Adrenal gland (tissue), 9 donors: ENCODE measurements at regions not wholly inside any gene's neighbourhood (a gene's known extent, or its start where the extent isn't known, plus 50 kb on each side); places are given as distances from the start of the nearest gene placed in this dataset.
"Not testable (repeated sequence)": the region's sequence is repeated elsewhere in the genome, so short reads cannot be mapped to it uniquely, and the experiment has no call there.

ENCODE experiments used
- DNase-seq, 7 donors: peaks; one replicate each; pipeline ENCODE4 v3.0.0-alpha.2; 2019 to 2020
- H3K27ac ChIP-seq, 5 donors: fragments of 200-600 bp; sonication (generic) in 4 of 5; 1 replicate in 3 of 5; 2 replicates in 2 of 5; pipeline versions ENCODE4 v1.5.1 to v1.8.0; 2016 to 2020; ENCODE audit warnings: mild to moderate bottlenecking in 1 of 5
- H3K27me3 ChIP-seq: fragments of 200-600 bp; 2 replicates; pipeline ENCODE4 v1.8.0; 2021
- H3K36me3 ChIP-seq, 2 donors: fragments of 200-600 bp; replicated peaks in 1 of 2; 1 replicate in 1 of 2; 2 replicates in 1 of 2; pipeline versions ENCODE4 v1.5.1 to v1.8.0; 2018 to 2022
- H3K4me1 ChIP-seq, 2 donors: fragments of 200-600 bp; replicated peaks in 1 of 2; 1 replicate in 1 of 2; 2 replicates in 1 of 2; pipeline versions ENCODE4 v1.5.1 to v1.8.0; 2018 to 2021
- H3K4me3 ChIP-seq, 4 donors: fragments of 200-600 bp; sonication (generic) in 3 of 4; one replicate each; pipeline ENCODE4 v1.5.1; 2016 to 2018
- H3K9me3 ChIP-seq, 3 donors: fragments of 200-600 bp; sonication (generic) in 1 of 3; replicated peaks in 1 of 3; 1 replicate in 2 of 3; 2 replicates in 1 of 3; pipeline versions ENCODE4 v1.5.1 to v1.8.0; 2016 to 2021
- CTCF ChIP-seq, 6 experiments: fragments of 450-650 bp in 4 of 6; fragments of 200-600 bp in 2 of 6; sonication (generic) in 1 of 6; IDR thresholded peaks; 1 replicate in 5 of 6; 2 replicates in 1 of 6; pipeline versions ENCODE4 v1.5.1 to v1.8.0; 2016 to 2021; ENCODE audit warnings: antibody characterized with exemption in 6 of 6, mild to moderate bottlenecking in 2 of 6, moderate library complexity in 1 of 6
- POLR2A ChIP-seq, 2 donors: fragments of 450-650 bp; IDR thresholded peaks; one replicate each; pipeline ENCODE4 v1.6.1; 2017; ENCODE audit warnings: antibody characterized with exemption in 2 of 2, mild to moderate bottlenecking in 2 of 2, moderate library complexity in 1 of 2
- WGBS, 4 donors: extraction: QIAGEN DNeasy Blood & Tissue Kit in 2 of 4; methylation state at CpG; one replicate each; pipeline versions ENCODE4 v1.1.5 to v1.1.7; 2013 to 2017; 5-methylcytosine and 5-hydroxymethylcytosine counted together
- intact Hi-C, 2 donors: fragments of 100-400 bp; cut with DNase I; formaldehyde crosslinking; loops; one replicate each; pipeline versions ENCODE4 v1.14.1 to v1.15.0; 2022 to 2023
- donor health status: healthy with polysubstance abuse.
- donor health status: Bipolar disorder and iron deficiency.
- donor health status: DM: yes; HTN: yes; CAD: no.
- donor health status: DM: no; HTN: no; CAD: no.
- donor health status: DM: no; HTN: no; CAD: no.

- DNase-seq, result no peak
- Histone ChIP-seq H3K36me3 (no peaks in the 10 kb centered on the region), H3K4me3 (no peak overlapping the region), H3K4me1 (no peaks in the 10 kb centered on the region), H3K27ac (no peak overlapping the region), H3K27me3 (no peaks in the 10 kb centered on the region), H3K9me3 (no peaks in the 10 kb centered on the region)
- 26 to 46% (median 33%) methylated on average over 4 of the region's 4 CpGs for WGBS, 4 donors
- no peak for TF ChIP-seq CTCF (IDR thresholded peaks at IDR 0.05)
- TF ChIP-seq POLR2A (IDR thresholded peaks at IDR 0.05), result no peak
- intact Hi-C loops, result no loop called here
Observed at GRCh38 chr15:24784506-24784905, 108.9 kb downstream of the NPAP1 start.

DNA sequence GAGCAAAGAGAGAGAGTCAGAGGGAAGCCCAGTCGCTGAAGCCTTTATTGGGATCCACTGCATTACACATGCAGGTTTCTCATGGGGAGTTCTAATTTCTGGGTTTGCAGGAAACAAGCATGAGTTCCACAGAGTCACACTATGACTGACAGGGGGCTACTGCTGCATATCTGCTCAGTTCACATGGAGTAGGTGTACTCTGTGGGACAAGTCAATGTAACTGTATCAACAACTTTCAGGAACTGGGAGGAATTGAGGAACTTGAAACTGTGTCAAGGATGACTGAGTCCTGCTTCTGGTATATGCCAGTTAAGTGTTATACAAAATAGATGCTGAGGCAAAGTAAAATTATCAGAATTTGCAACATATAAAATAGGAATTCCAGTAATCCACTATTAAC, 110.8 kb downstream of the NPAP1 start:
- Histone ChIP-seq H3K9me3 (no peaks in the 10 kb centered on the region), H3K4me1 (no peaks in the 10 kb centered on the region), H3K27ac (no peak overlapping the region), H3K27me3 (no peaks in the 10 kb centered on the region), H3K36me3 (no peaks in the 10 kb centered on the region), H3K4me3 (no peak overlapping the region)
- 37 to 70% (median 59%) methylated on average over 1 of the region's 1 CpG for WGBS, 4 donors
- DNase-seq, result no peak
- intact Hi-C loops, result no loop called here
- TF ChIP-seq CTCF (IDR thresholded peaks at IDR 0.05) (no peak), POLR2A (IDR thresholded peaks at IDR 0.05) (no peak)

- H3K27ac ChIP-seq, DNase-seq, H3K27me3 ChIP-seq, H3K4me3 ChIP-seq, H3K4me1 ChIP-seq, H3K9me3 ChIP-seq, intact Hi-C loops, H3K36me3 ChIP-seq: not testable (repeated sequence)
- 59 to 76% (median 70%) methylated on average over 6 of the region's 6 CpGs for WGBS, 4 donors
Observed at GRCh38 chr15:24802624-24803023, 127.0 kb downstream of the NPAP1 start.

DNA sequence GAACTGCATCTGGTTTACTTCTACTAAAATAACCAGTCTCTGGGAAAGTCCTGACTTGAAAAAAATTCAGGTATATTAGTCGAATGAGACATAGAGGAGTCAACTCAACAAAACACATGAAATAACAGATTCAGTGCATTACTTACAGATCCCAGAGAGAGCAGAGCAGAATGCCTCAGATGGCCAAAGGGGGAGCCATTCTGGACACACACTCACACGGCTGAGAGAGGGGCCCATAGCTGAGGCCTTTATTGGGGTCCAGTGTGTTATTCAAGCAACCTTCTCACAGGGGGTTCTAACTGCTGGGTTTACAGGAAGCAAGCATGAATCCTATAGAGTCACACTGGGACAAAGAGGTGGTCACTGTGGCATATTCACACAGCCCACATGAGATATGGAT, 135.1 kb upstream of the SNRPN start:
- H3K4me1 ChIP-seq, result no peaks in the 10 kb centered on the region
- no peak overlapping the region for H3K27ac ChIP-seq
- intact Hi-C loops, result no loop called here

More for the DNA sequence above, 135.1 kb upstream of the SNRPN start:
- WGBS, 4 donors, result 43 to 65% (median 53%) methylated on average over 2 of the region's 2 CpGs
- TF ChIP-seq CTCF (IDR thresholded peaks at IDR 0.05), result no peak
- TF ChIP-seq POLR2A (IDR thresholded peaks at IDR 0.05), result no peak
- no peak overlapping the region for H3K4me3 ChIP-seq
- H3K36me3 ChIP-seq, result no peaks in the 10 kb centered on the region
- no peak for DNase-seq
- no peaks in the 10 kb centered on the region for H3K27me3 ChIP-seq
- H3K9me3 ChIP-seq, result no peaks in the 10 kb centered on the region
